OCI-LY1 (cell line): ENCODE measurements at regions not wholly inside any gene's neighbourhood (a gene's known extent, or its start where the extent isn't known, plus 50 kb on each side); places are given as distances from the start of the nearest gene placed in this dataset.

ENCODE experiments used
- CTCF ChIP-seq: fragments of 200-600 bp; sonication (generic), shearing (Covaris generic); IDR thresholded peaks from 2 replicates; pipeline ENCODE4 v1.5.1; 2017; ENCODE audit warnings: mild to moderate bottlenecking, antibody characterized with exemption, low read length, moderate library complexity, mixed read lengths
- EZH2 ChIP-seq: fragments of 200-600 bp; sonication (generic), shearing (Covaris generic); IDR thresholded peaks from 2 replicates; pipeline ENCODE4 v1.8.0; 2017; ENCODE audit warnings: borderline replicate concordance, mixed run types, mild to moderate bottlenecking, antibody characterized with exemption, low read length, moderate library complexity, mixed read lengths

GRCh38 chr12:25691865-25692114, 138.7 kb upstream of the LMNTD1 start:
- TF ChIP-seq CTCF (no peak), EZH2 (no peak)
